Ovary (tissue), 7 donors: ENCODE measurements at regions not wholly inside any gene's neighbourhood (a gene's known extent, or its start where the extent isn't known, plus 50 kb on each side); places are given as distances from the start of the nearest gene placed in this dataset.

Source experiments
- DNase-seq, 5 donors: peaks; one replicate each; pipeline ENCODE4 v3.0.0-alpha.2; 2019 to 2020
- H3K27ac ChIP-seq, 2 donors: fragments of 200-600 bp; one replicate each; pipeline versions ENCODE4 v1.5.1 to v1.8.0; 2019 to 2022
- H3K27me3 ChIP-seq: fragments of 200-600 bp; one replicate; pipeline ENCODE4 v1.8.0; 2022
- H3K36me3 ChIP-seq: fragments of 200-600 bp; sonication (generic); one replicate; pipeline ENCODE4 v1.5.1; 2019
- H3K4me1 ChIP-seq: one replicate; pipeline ENCODE4 v1.8.1; 2013; ENCODE audit warnings: mild to moderate bottlenecking, moderate library complexity; ENCODE audit not compliant: insufficient read depth
- H3K4me3 ChIP-seq: fragments of 200-600 bp; sonication (generic); one replicate; pipeline ENCODE4 v1.5.1; 2017
- H3K9me3 ChIP-seq, 2 donors: fragments of 200-600 bp in 1 of 2; sonication (generic) in 1 of 2; one replicate each; pipeline versions ENCODE4 v1.5.1 to v1.8.1; 2013 to 2019; ENCODE audit warnings: mild to moderate bottlenecking in 1 of 2, moderate library complexity in 1 of 2
- CTCF ChIP-seq, 3 donors: fragments of 450-650 bp in 2 of 3; fragments of 200-600 bp in 1 of 3; IDR thresholded peaks; one replicate each; pipeline versions ENCODE4 v1.5.1 to v1.8.0; 2016 to 2022; ENCODE audit warnings: antibody characterized with exemption in 3 of 3, mild to moderate bottlenecking in 1 of 3
- EP300 ChIP-seq: sonication (generic); formaldehyde crosslinking; IDR thresholded peaks from one replicate; pipeline ENCODE4 v1.6.1; 2017; ENCODE audit warnings: antibody characterized with exemption
- POLR2A ChIP-seq: fragments of 450-650 bp; IDR thresholded peaks from one replicate; pipeline ENCODE4 v1.6.1; 2017; ENCODE audit warnings: antibody characterized with exemption, mild to moderate bottlenecking, moderate library complexity
- whole genome bisulfite sequencing, 3 donors: extraction: QIAGEN DNeasy Blood & Tissue Kit in 1 of 3; methylation state at CpG; one replicate each; pipeline versions ENCODE4 v1.1.5 to v1.1.7; 2013 to 2017; 5-methylcytosine and 5-hydroxymethylcytosine counted together
- intact Hi-C, 4 donors: fragments of 100-400 bp; cut with DNase I; formaldehyde crosslinking; loops; one replicate each; pipeline versions ENCODE4 v1.11.0 to v1.15.1; 2022 to 2023
- donor health status: DM: no; HTN: no; CAD: no; lungs with moderate emphysema.
- donor health status: DM: no; HTN: no; CAD: no.
- donor health status: Bipolar disorder and iron deficiency.
- donor health status: DM: no; HTN: no; CAD: no.
- donor health status: DM: yes; HTN: yes; CAD: no.

GRCh38 chr2:175687465-175687864 is 314.6 kb downstream of the LNPK start:
- H3K9me3 ChIP-seq = no peaks in the 10 kb centered on the region
- 75 to 80% (median 77%) methylated on average over 6 of the region's 6 CpGs for WGBS, 3 donors
- H3K36me3 ChIP-seq = no peaks in the 10 kb centered on the region
- no peaks in the 10 kb centered on the region for H3K27me3 ChIP-seq
- no peak for DNase-seq
- no peak overlapping the region for H3K4me3 ChIP-seq
- no peak overlapping the region for H3K27ac ChIP-seq
- no peaks in the 10 kb centered on the region for H3K4me1 ChIP-seq
- TF ChIP-seq POLR2A (no peak), EP300 (no peak), CTCF (IDR thresholded peaks at IDR 0.05) (no peak)
- intact Hi-C loops = loop anchor here (5.0 to 10.0 kb wide), 4 partner anchors 387 to 415 kb away; partner anchors contain the start of genes EVX2 (in 1 of the 4), HOXD12 (in 1 of the 4) and HOXD13 (in 1 of the 4)

- H3K4me3 ChIP-seq = no peak overlapping the region
- TF ChIP-seq POLR2A (no peak), EP300 (no peak), CTCF (IDR thresholded peaks at IDR 0.05) (no peak)
- no peaks in the 10 kb centered on the region for H3K9me3 ChIP-seq
- no peaks in the 10 kb centered on the region for H3K27me3 ChIP-seq
- 63 to 74% (median 64%) methylated on average over 7 of the region's 7 CpGs for WGBS, 3 donors
- no peak for DNase-seq
- intact Hi-C loops = loop anchor here (5.0 to 10.0 kb wide), 4 partner anchors 389 to 416 kb away; partner anchors contain the start of genes EVX2 (in 1 of the 4), HOXD12 (in 1 of the 4) and HOXD13 (in 1 of the 4)
- H3K27ac ChIP-seq = no peak overlapping the region
- no peaks in the 10 kb centered on the region for H3K4me1 ChIP-seq
- no peaks in the 10 kb centered on the region for H3K36me3 ChIP-seq
These were observed 316.1 kb downstream of the LNPK start for GRCh38 chr2:175686002-175686401.

- Histone ChIP-seq H3K27ac (no peak overlapping the region), H3K4me3 (no peak overlapping the region), H3K27me3 (no peaks in the 10 kb centered on the region), H3K9me3 (no peaks in the 10 kb centered on the region), H3K36me3 (no peaks in the 10 kb centered on the region), H3K4me1 (no peaks in the 10 kb centered on the region)
- DNase-seq = no peak
- WGBS, 3 donors = 48 to 63% (median 59%) methylated on average over 4 of the region's 4 CpGs
- intact Hi-C loops = loop anchor here in 3 of 4 donors (10.0 kb wide), 3 partner anchors 390 to 410 kb away; partner anchors contain the start of genes EVX2 (in 1 of the 3), HOXD12 (in 1 of the 3) and HOXD13 (in 1 of the 3)
- no peak for TF ChIP-seq POLR2A
- no peak for TF ChIP-seq EP300
- TF ChIP-seq CTCF (IDR thresholded peaks at IDR 0.05) = no peak
These were observed 317.6 kb downstream of the LNPK start for GRCh38 chr2:175684466-175684865.

GRCh38 chr2:175679728-175680127 is 322.3 kb downstream of the LNPK start:
- WGBS, 3 donors = 57 to 72% (median 64%) methylated on average over 2 of the region's 2 CpGs
- intact Hi-C loops = loop anchor here in 3 of 4 donors (10.0 kb wide), 3 partner anchors 395 to 415 kb away; partner anchors contain the start of genes EVX2 (in 1 of the 3), HOXD12 (in 1 of the 3) and HOXD13 (in 1 of the 3)

More at GRCh38 chr2:175679728-175680127, 322.3 kb downstream of the LNPK start:
- no peak for DNase-seq
- Histone ChIP-seq H3K4me3 (no peak overlapping the region), H3K4me1 (no peaks in the 10 kb centered on the region), H3K36me3 (no peaks in the 10 kb centered on the region), H3K27ac (no peak overlapping the region), H3K27me3 (no peaks in the 10 kb centered on the region), H3K9me3 (no peaks in the 10 kb centered on the region)
- TF ChIP-seq EP300 = no peak
- no peak for TF ChIP-seq POLR2A
- TF ChIP-seq CTCF (IDR thresholded peaks at IDR 0.05) = no peak
